HCT116 (cell line): ENCODE measurements at regions not wholly inside any gene's neighbourhood (a gene's known extent, or its start where the extent isn't known, plus 50 kb on each side); places are given as distances from the start of the nearest gene placed in this dataset.

Experiments used
- ATAC-seq: fragments of 200-7000 bp; cut with Tn5 transposase; 2 replicates; pipeline ENCODE4 v1.9.1; 2020; ENCODE audit warnings: mild to moderate bottlenecking, moderate library complexity
- BruUV-seq: library from RNA; stranded (reverse); fragments of 400-500 nt; replicated peaks from 2 replicates; lab custom pipeline; 2021; lab: Mats Ljungman, UMichigan
- CTCF ChIA-PET: fragments of 300-600 bp; sonication (Branson Sonifier 250); formaldehyde crosslinking; loops from one replicate; lab custom pipeline; 2021; ENCODE audit warnings: antibody characterized with exemption; lab: Charles Lee
- POLR2A ChIA-PET: fragments of 300-600, 350-600 bp; sonication (Branson Sonifier 250); formaldehyde crosslinking; loops from one replicate; lab custom pipeline; 2021; ENCODE audit warnings: antibody characterized with exemption; lab: Charles Lee
- RAD21 ChIA-PET, 2 experiments: fragments of 300-600 bp; sonication (Branson Sonifier 250); formaldehyde crosslinking; loops; one replicate each; lab custom pipeline; 2023; ENCODE audit warnings: low total read pairs in 2 of 2; ENCODE audit not compliant: uncharacterized antibody in 2 of 2, unreplicated experiment in 2 of 2, low non-redundant PET in 1 of 2; lab: Charles Lee
- DNase-seq: peaks from one replicate; pipeline ENCODE4 v3.0.0-alpha.2; 2010; ENCODE audit warnings: low read depth, low spot score
- H2AFZ ChIP-seq: fragments of 200-600 bp; shearing (Covaris generic), sonication (generic); 2 replicates; pipeline ENCODE4 v1.6.1; 2017; ENCODE audit warnings: low read depth, mixed run types, mixed read lengths, antibody characterized with exemption, low read length; ENCODE audit not compliant: poor library complexity, severe bottlenecking
- H3K27ac ChIP-seq: 2 replicates; pipeline ENCODE4 v1.5.1; 2012; ENCODE audit warnings: low read depth, low read length
- H3K27me3 ChIP-seq: fragments of 200-600 bp; sonication (generic); 2 replicates; pipeline ENCODE4 v1.6.1; 2016; ENCODE audit warnings: mixed run types, low read length, mixed read lengths; ENCODE audit not compliant: insufficient read depth
- H3K36me3 ChIP-seq, 2 experiments: fragments of 200-500 bp in 1 of 2; fragments of 200-600 bp in 1 of 2; sonication (Bioruptor generic) in 1 of 2; sonication (generic) in 1 of 2; 2 replicates each; pipeline versions ENCODE4 v1.5.1 to v1.6.1; 2014 to 2016; ENCODE audit warnings: low read length in 2 of 2, inconsistent platforms in 1 of 2, mixed read lengths in 1 of 2, mixed run types in 1 of 2; ENCODE audit not compliant: insufficient read depth in 2 of 2, control insufficient read depth in 1 of 2
- H3K4me1 ChIP-seq, 2 experiments: fragments of 200-600 bp in 1 of 2; sonication (generic) in 1 of 2; 2 replicates each; pipeline versions ENCODE4 v1.5.1 to v1.6.1; 2012 to 2017; ENCODE audit warnings: low read length in 2 of 2, inconsistent platforms in 1 of 2, mild to moderate bottlenecking in 1 of 2, mixed read lengths in 1 of 2, mixed run types in 1 of 2, moderate library complexity in 1 of 2; ENCODE audit not compliant: insufficient read depth in 2 of 2, control insufficient read depth in 1 of 2
- H3K4me2 ChIP-seq: fragments of 200-600 bp; sonication (generic); 2 replicates; pipeline ENCODE4 v1.6.1; 2017; ENCODE audit warnings: mixed run types, low read length, mixed read lengths
- H3K4me3 ChIP-seq, 2 experiments: fragments of 200-600 bp in 1 of 2; sonication (generic) in 1 of 2; replicated peaks in 1 of 2; 2 replicates each; pipeline ENCODE4 v1.5.1; 2011 to 2016; ENCODE audit warnings: low read length in 2 of 2, control low read depth in 1 of 2, low read depth in 1 of 2, mild to moderate bottlenecking in 1 of 2, mixed read lengths in 1 of 2, mixed run types in 1 of 2
- H3K79me2 ChIP-seq: fragments of 200-600 bp; sonication (generic); 2 replicates; pipeline ENCODE4 v1.6.1; 2017; ENCODE audit warnings: mild to moderate bottlenecking, mixed run types, low read length, moderate library complexity, mixed read lengths; ENCODE audit not compliant: insufficient read depth
- H3K9ac ChIP-seq: fragments of 200-600 bp; sonication (generic); 2 replicates; pipeline ENCODE4 v1.6.1; 2016; ENCODE audit warnings: low read length, mixed read lengths
- H3K9me2 ChIP-seq: fragments of 200-600 bp; sonication (generic), shearing (Covaris generic); 2 replicates; pipeline ENCODE4 v1.6.1; 2017; ENCODE audit warnings: mixed run types, mild to moderate bottlenecking, moderate library complexity; ENCODE audit not compliant: insufficient read depth
- H3K9me3 ChIP-seq, 2 experiments: fragments of 200-500 bp in 1 of 2; fragments of 200-600 bp in 1 of 2; sonication (Bioruptor generic) in 1 of 2; sonication (generic) in 1 of 2; 2 replicates each; pipeline ENCODE4 v1.6.1; 2014 to 2017; ENCODE audit warnings: low read length in 2 of 2, mixed read lengths in 2 of 2, inconsistent platforms in 1 of 2, low read depth in 1 of 2, mild to moderate bottlenecking in 1 of 2, mixed run types in 1 of 2, moderate library complexity in 1 of 2; ENCODE audit not compliant: control insufficient read depth in 1 of 2, insufficient read depth in 1 of 2
- H4K20me1 ChIP-seq: fragments of 200-600 bp; sonication (generic), shearing (Covaris generic); 2 replicates; pipeline ENCODE4 v1.6.1; 2017; ENCODE audit warnings: mixed run types, mild to moderate bottlenecking, moderate library complexity; ENCODE audit not compliant: insufficient read depth
- CBX3 ChIP-seq: IDR thresholded peaks from 2 replicates; pipeline ENCODE4 v1.6.1; 2012; ENCODE audit warnings: low read depth
- EZH2 ChIP-seq: fragments of 200-600 bp; sonication (generic); IDR thresholded peaks from 2 replicates; pipeline ENCODE4 v1.6.1; 2017; ENCODE audit warnings: antibody characterized with exemption, mixed run types
- FOSL1 ChIP-seq: IDR thresholded peaks from 2 replicates; pipeline ENCODE4 v1.6.1; 2012; ENCODE audit warnings: low read depth
- RAD21 ChIP-seq: IDR thresholded peaks from 2 replicates; pipeline ENCODE4 v1.6.1; 2012; ENCODE audit warnings: low read depth, mild to moderate bottlenecking
- SIN3A ChIP-seq: IDR thresholded peaks from 2 replicates; pipeline ENCODE4 v1.6.1; 2012; ENCODE audit warnings: low read depth
- ZNF274 ChIP-seq: fragments of 200-500 bp; sonication (Bioruptor generic); IDR thresholded peaks from 2 replicates; pipeline ENCODE4 v1.6.1; 2014; ENCODE audit warnings: mild to moderate bottlenecking, low read depth, low read length, inconsistent platforms
- intact Hi-C: fragments of 100-400 bp; cut with micrococcal nuclease; formaldehyde crosslinking; loops from 2 replicates; pipeline ENCODE4 v1.10.0; 2022
- TF ChIP-seq, protein P1 (sequence below): IDR thresholded peaks from 2 replicates; pipeline ENCODE4 v1.6.1; 2011; ENCODE audit warnings: mild to moderate bottlenecking, low read length, moderate library complexity; ENCODE audit not compliant: insufficient replicate concordance; ENCODE audit errors: extremely low read depth

DNA sequence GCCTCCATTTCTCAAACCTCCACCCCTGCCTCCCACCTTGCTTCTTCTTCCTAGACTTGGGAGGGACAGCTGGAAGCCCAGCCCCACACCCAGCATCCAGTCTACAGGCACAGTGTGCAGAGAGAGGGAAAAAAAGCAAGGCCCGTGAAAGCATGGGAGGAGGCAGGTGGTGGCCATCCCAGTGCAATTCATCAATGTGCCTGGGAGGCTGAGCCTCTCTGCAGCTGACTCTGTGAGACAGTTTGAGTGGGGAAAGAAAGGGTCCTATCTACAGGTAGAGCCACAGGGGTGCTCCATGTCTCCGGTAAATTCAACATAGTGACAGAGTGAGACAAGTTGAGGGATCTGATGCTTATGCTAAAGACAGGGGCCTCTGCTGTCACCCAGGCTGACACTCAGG is 340.6 kb downstream of the DYSF start (continued):
- TF ChIP-seq, protein P1, sequence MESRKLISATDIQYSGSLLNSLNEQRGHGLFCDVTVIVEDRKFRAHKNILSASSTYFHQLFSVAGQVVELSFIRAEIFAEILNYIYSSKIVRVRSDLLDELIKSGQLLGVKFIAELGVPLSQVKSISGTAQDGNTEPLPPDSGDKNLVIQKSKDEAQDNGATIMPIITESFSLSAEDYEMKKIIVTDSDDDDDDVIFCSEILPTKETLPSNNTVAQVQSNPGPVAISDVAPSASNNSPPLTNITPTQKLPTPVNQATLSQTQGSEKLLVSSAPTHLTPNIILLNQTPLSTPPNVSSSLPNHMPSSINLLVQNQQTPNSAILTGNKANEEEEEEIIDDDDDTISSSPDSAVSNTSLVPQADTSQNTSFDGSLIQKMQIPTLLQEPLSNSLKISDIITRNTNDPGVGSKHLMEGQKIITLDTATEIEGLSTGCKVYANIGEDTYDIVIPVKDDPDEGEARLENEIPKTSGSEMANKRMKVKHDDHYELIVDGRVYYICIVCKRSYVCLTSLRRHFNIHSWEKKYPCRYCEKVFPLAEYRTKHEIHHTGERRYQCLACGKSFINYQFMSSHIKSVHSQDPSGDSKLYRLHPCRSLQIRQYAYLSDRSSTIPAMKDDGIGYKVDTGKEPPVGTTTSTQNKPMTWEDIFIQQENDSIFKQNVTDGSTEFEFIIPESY = no peak
- TF ChIP-seq ZNF274 (no peak), SIN3A (no peak), FOSL1 (no peak), CBX3 (no peak), RAD21 (no peak)

DNA sequence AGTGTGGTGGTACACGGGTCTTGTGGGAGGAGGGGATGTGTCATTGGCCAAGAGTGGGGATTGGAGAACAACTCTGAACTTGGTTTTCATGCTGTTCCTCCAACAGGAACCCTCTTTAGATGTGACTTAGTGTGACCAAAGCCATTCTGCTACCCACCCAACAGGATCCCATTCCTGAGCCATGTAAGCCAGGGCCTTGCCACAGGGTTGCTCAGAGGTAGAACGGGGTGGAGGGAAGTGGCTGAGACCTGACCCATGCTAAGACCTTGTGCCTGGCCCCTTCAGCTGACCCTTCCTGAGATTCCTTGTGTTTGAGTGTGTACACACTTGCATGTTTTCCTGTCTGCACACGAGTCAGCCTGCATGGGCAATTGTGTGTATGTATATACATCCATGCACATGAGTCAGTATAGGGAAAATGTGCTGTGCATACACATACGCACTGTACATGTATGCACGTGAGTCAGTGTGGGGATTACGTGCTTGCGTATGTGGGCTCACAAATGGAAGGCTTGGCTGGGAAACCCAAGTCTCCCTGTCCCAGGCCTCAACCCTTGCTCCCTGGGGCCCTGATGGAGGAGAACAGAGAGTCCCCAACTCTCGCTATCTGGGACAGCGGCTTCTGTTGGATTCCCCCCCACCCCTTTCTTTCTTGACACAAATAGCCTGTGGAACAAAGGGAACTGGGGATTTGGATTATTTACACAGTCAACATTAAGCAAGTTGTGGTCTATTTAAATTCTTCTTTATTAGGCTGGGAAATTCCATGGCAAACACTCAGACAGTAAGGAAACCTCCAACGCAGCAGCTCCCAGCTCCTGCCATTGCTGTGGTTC is 339.8 kb downstream of the DYSF start:
- no TSS peak for BruUV-seq
- Histone ChIP-seq H3K27me3 (no peaks in the 10 kb centered on the region), H3K4me1 (peaks cover 0 to 8% of the 10 kb centered on the region in 2 experiments; a peak in 1 of 4 replicates), H3K79me2 (no peaks in the 10 kb centered on the region), H3K4me3 (no peak overlapping the region), H2AFZ (no peak overlapping the region), H3K27ac (no peak overlapping the region), H3K9me3 (no peaks in the 10 kb centered on the region), H3K9me2 (no peaks in the 10 kb centered on the region), H4K20me1 (no peaks in the 10 kb centered on the region), H3K36me3 (no peaks in the 10 kb centered on the region), H3K4me2 (no peak overlapping the region), H3K9ac (no peak overlapping the region)
- DNase-seq (no peak), ATAC-seq (no peak)
- ChIA-PET CTCF (no interaction called here), POLR2A (no interaction called here), RAD21 (no interaction called here)
- intact Hi-C loops = no loop called here
- TF ChIP-seq EZH2 = no peak
